ENCODE measurements at regions not wholly inside any gene's neighbourhood (a gene's known extent, or its start where the extent isn't known, plus 50 kb on each side); places are given as distances from the start of the nearest gene placed in this dataset.

GRCh38 chr11:128157423-128158298 lies 429.7 kb downstream of the ETS1 start:
- Histone ChIP-seq H3K4me1 (peaks cover 13% of the 10 kb centered on the region), H3K27ac (replicated peaks) (no peak overlapping the region), H3K9me3 (replicated peaks) (no peaks in the 10 kb centered on the region), H3K36me3 (no peaks in the 10 kb centered on the region), H3K4me3 (peak overlapping the region; percentile 45), H3K27me3 (ENCODE audit: low read depth) (no peaks in the 10 kb centered on the region)
- TF ChIP-seq, protein P1, sequence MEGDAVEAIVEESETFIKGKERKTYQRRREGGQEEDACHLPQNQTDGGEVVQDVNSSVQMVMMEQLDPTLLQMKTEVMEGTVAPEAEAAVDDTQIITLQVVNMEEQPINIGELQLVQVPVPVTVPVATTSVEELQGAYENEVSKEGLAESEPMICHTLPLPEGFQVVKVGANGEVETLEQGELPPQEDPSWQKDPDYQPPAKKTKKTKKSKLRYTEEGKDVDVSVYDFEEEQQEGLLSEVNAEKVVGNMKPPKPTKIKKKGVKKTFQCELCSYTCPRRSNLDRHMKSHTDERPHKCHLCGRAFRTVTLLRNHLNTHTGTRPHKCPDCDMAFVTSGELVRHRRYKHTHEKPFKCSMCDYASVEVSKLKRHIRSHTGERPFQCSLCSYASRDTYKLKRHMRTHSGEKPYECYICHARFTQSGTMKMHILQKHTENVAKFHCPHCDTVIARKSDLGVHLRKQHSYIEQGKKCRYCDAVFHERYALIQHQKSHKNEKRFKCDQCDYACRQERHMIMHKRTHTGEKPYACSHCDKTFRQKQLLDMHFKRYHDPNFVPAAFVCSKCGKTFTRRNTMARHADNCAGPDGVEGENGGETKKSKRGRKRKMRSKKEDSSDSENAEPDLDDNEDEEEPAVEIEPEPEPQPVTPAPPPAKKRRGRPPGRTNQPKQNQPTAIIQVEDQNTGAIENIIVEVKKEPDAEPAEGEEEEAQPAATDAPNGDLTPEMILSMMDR (IDR thresholded peaks at IDR 0.05; ENCODE audit: borderline replicate concordance) = peak; percentile 85
- no peak for DNase-seq
- intact Hi-C loops (cut with micrococcal nuclease) = loop anchor here (10.0 kb wide), 1 partner anchor 123 kb away; no protein-coding TSS in a partner anchor

DNA sequence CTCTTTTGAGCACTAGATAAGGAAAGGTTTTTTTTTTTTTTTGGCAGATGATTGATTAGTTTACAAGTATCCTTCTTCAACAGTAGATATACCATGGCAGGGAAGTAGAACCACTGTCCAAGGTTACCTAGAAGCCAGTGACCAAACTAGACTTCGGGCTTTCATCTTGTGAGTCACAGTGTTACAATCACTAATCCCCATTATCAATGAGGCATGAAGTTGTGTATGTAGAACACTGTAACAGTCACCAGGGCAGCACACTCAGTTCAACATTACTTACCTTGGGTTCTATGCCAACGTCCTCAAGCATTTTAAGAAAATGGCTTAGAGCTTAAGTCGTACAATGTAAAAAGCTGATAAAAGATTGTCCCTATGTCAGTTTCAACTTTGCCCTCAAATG lies 430.9 kb downstream of the ETS1 start:
- Histone ChIP-seq H3K4me1 (peaks cover 13% of the 10 kb centered on the region), H3K36me3 (no peaks in the 10 kb centered on the region), H3K4me3 (no peak overlapping the region), H3K9me3 (replicated peaks) (no peaks in the 10 kb centered on the region), H3K27me3 (ENCODE audit: low read depth) (no peaks in the 10 kb centered on the region), H3K27ac (replicated peaks) (no peak overlapping the region)
- intact Hi-C loops (cut with micrococcal nuclease) = loop anchor here (10.0 kb wide), 1 partner anchor 122 kb away; no protein-coding TSS in a partner anchor
- TF ChIP-seq, protein P1 (IDR thresholded peaks at IDR 0.05; ENCODE audit: borderline replicate concordance) = no peak
- DNase-seq = no peak

DNA sequence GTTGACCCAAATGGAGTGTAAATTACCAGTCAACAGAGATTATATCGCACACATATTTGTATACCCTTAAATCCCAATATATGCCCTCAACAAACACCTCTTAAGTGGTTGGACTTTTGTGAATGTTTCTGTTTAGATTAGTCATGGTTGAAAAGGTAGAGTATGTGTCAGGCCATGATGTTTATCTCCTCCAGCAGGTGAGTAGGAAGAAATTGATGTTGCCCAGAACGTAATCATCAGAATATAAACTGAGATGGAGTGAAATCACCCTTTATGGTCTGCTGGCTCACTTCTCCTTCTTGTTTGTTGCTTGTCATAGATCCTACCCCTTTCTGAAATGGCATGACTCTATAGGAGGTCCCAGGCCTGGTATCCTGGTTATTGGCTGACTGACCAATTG lies 431.8 kb downstream of the ETS1 start:
- TF ChIP-seq, protein P1 (IDR thresholded peaks at IDR 0.05; ENCODE audit: borderline replicate concordance) = no peak
- no peak overlapping the region for H3K4me3 ChIP-seq
- no peaks in the 10 kb centered on the region for H3K27me3 ChIP-seq (ENCODE audit: low read depth)
- no peak for DNase-seq
- H3K9me3 ChIP-seq (replicated peaks) = no peaks in the 10 kb centered on the region
- peaks cover 13% of the 10 kb centered on the region for H3K4me1 ChIP-seq
- no peaks in the 10 kb centered on the region for H3K36me3 ChIP-seq
- intact Hi-C loops (cut with micrococcal nuclease) = loop anchor here (10.0 kb wide), 1 partner anchor 121 kb away; no protein-coding TSS in a partner anchor
- no peak overlapping the region for H3K27ac ChIP-seq (replicated peaks)

DNA sequence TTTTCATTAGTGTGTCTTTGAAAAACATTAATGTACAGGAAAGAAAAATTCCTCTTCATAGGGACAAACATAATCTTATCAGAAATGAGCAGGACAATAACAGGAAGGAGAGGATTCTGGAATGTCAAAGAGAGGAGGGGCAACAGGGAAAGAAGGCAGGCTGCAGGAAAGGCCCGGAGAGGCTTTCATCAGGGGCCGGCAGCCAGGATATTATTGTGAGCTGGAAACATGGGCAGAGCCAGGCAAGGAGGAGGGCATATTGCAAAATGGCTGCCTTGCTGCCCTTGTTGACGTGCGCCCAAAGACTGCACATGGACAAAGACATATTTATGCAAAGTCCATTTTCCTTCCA lies 433.7 kb downstream of the ETS1 start:
- TF ChIP-seq, protein P1 (IDR thresholded peaks at IDR 0.05; ENCODE audit: borderline replicate concordance) = no peak
- Histone ChIP-seq H3K4me3 (no peak overlapping the region), H3K27ac (replicated peaks) (peak overlapping the region; percentile 34), H3K36me3 (no peaks in the 10 kb centered on the region), H3K9me3 (replicated peaks) (no peaks in the 10 kb centered on the region), H3K4me1 (peaks cover 13% of the 10 kb centered on the region), H3K27me3 (ENCODE audit: low read depth) (no peaks in the 10 kb centered on the region)
- DNase-seq = no peak
- intact Hi-C loops (cut with micrococcal nuclease) = loop anchor here (10.0 kb wide), 1 partner anchor 119 kb away; no protein-coding TSS in a partner anchor

DNA sequence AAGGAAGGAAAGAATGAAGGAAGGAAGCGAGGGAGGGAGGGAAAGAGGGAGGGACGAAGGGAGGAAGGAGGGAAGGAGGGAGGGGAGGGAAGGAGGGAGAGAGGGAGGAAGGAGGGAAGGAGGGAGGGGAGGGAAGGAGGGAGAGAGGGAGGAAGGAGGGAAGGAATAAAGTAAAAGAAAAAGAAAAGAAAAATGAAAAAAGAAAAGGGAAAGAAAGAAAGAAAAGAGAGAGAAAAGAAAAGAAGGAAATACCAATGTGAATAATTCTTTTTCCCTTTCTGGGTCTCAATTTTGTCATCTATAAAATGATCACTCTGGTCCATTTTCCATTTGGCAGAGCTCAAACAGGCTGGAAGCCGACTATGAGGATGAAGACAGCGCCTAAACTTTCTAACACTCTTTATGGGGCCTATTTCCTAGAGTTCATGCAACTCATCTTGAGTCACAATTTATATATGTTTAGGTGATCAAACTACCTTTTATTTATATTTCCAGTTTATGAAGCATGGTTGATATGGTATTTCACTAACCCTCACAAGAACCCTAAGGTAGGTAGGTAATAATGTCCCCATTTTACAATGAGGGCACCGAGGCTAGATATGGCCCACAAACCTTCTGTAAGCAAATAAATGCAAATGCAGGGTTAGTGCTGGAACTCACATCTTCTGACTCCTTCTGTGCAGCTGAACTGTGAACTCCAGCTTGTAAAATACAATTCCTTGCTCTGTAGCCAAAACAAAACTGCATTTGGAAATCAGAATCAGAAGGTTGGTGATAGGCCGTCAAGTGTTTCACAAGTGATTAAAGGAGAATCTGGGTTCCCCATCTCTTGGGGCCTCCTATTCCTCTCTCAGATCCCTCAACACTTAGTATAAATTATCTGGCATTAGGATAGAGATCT lies 434.3 kb downstream of the ETS1 start:
- Histone ChIP-seq H3K4me3 (no peak overlapping the region), H3K36me3 (no peaks in the 10 kb centered on the region), H3K4me1 (peaks cover 13% of the 10 kb centered on the region), H3K27ac (replicated peaks) (peak overlapping the region; percentile 34), H3K9me3 (replicated peaks) (no peaks in the 10 kb centered on the region), H3K27me3 (ENCODE audit: low read depth) (no peaks in the 10 kb centered on the region)
- TF ChIP-seq, protein P1 (IDR thresholded peaks at IDR 0.05; ENCODE audit: borderline replicate concordance) = no peak
- intact Hi-C loops (cut with micrococcal nuclease) = loop anchor here (10.0 kb wide), 1 partner anchor 118 kb away; no protein-coding TSS in a partner anchor
- DNase-seq = no peak

Measured in left ventricle myocardium inferior (tissue), 1 donor.